Left kidney (tissue), 1 donor: ENCODE measurements at regions not wholly inside any gene's neighbourhood (a gene's known extent, or its start where the extent isn't known, plus 50 kb on each side); places are given as distances from the start of the nearest gene placed in this dataset.

Experiments used
- DNase-seq: peaks from one replicate; pipeline ENCODE4 v3.0.0-alpha.2; 2013

GRCh38 chr18:27274901-27275300 lies 89.8 kb upstream of the CHST9 start:
- DNase-seq = no peak

GRCh38 chr18:27270508-27270907 lies 85.4 kb upstream of the CHST9 start:
- no peak for DNase-seq

GRCh38 chr18:27263369-27263768 lies 78.3 kb upstream of the CHST9 start:
- no peak for DNase-seq

GRCh38 chr18:27261769-27262549 lies 76.9 kb upstream of the CHST9 start:
- DNase-seq = no peak

GRCh38 chr18:27253571-27253970 lies 68.5 kb upstream of the CHST9 start:
- DNase-seq = no peak

- DNase-seq = no peak
These were observed 65.4 kb upstream of the CHST9 start for GRCh38 chr18:27250471-27250870.

GRCh38 chr18:27249933-27250332 lies 64.8 kb upstream of the CHST9 start:
- DNase-seq = no peak

- no peak for DNase-seq
These were observed 59.2 kb upstream of the CHST9 start for GRCh38 chr18:27244259-27244658.

GRCh38 chr18:27242392-27243047 lies 57.4 kb upstream of the CHST9 start:
- DNase-seq = no peak

- DNase-seq = no peak
These were observed 55.3 kb upstream of the CHST9 start for GRCh38 chr18:27240383-27240782.

- no peak for DNase-seq
These were observed 54.6 kb upstream of the CHST9 start for GRCh38 chr18:27239669-27240068.

GRCh38 chr18:27235218-27235870 lies 50.2 kb upstream of the CHST9 start:
- DNase-seq = no peak
